CD4-positive, alpha-beta T cell treated with Interleukin-6 at 100 ng/mL for 8 hours (primary cell): ENCODE measurements at regions not wholly inside any gene's neighbourhood (a gene's known extent, or its start where the extent isn't known, plus 50 kb on each side); places are given as distances from the start of the nearest gene placed in this dataset.

ENCODE experiments used
- DNase-seq: peaks from one replicate; pipeline ENCODE4 v3.0.0-alpha.2; 2020; ENCODE audit warnings: mixed read lengths, low spot score

DNA sequence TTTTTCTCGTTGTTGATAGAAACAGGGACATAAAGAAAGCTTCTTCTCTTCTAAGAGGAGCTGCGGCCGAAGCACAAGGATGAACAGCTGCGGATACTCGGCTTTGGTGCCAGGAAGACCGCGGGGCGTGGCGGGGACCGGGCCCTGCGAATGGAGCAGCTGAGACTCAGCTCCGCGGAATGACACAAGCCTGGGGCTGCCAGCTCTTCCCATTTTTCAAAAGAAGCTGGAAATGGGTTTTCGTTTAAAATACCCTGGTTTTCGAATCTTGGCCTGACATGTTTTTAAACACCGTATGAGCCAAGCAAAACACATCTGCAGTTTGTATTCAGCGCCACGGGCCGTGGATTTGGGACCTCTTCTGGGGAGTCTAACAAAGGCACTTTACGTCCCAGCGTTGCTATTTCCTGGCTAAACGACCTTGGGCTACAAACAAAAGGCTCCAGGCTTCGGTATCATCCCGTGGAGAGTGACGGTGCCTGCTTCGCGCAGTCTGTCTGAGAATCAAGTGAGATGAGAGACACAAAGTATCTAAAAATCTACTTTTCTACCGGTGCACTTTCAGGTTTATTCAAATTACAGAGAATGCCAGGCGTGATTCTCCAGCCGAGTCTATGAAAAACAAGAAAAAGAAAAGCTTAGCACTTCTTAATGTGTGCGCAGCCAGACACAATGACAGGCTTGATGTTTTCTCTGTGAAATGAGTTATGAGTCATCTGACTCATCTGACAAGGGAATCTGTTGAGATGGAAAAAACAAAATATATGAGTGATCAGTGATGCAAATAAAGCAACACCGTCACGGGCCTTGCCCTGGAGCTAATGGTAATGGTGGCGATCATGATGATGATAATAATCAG, 114.0 kb upstream of the TMEM132D start:
- no peak for DNase-seq

- DNase-seq: no peak
Observed at GRCh38 chr12:130018614-130019013, 114.8 kb upstream of the TMEM132D start.

- DNase-seq: no peak
Observed at GRCh38 chr12:130026608-130027176, 122.9 kb upstream of the TMEM132D start.

GRCh38 chr12:130027798-130028197, 124.0 kb upstream of the TMEM132D start:
- no peak for DNase-seq

- DNase-seq: no peak
Observed at GRCh38 chr12:130029151-130029550, 125.3 kb upstream of the TMEM132D start.

- no peak for DNase-seq
Observed at GRCh38 chr12:130031041-130031440, 127.2 kb upstream of the TMEM132D start.

- DNase-seq: peak; percentile 30
Observed at GRCh38 chr12:130031571-130032189, 127.9 kb upstream of the TMEM132D start.

- DNase-seq: no peak
Observed at GRCh38 chr12:130041983-130042812, 120.1 kb upstream of the FZD10 start.

DNA sequence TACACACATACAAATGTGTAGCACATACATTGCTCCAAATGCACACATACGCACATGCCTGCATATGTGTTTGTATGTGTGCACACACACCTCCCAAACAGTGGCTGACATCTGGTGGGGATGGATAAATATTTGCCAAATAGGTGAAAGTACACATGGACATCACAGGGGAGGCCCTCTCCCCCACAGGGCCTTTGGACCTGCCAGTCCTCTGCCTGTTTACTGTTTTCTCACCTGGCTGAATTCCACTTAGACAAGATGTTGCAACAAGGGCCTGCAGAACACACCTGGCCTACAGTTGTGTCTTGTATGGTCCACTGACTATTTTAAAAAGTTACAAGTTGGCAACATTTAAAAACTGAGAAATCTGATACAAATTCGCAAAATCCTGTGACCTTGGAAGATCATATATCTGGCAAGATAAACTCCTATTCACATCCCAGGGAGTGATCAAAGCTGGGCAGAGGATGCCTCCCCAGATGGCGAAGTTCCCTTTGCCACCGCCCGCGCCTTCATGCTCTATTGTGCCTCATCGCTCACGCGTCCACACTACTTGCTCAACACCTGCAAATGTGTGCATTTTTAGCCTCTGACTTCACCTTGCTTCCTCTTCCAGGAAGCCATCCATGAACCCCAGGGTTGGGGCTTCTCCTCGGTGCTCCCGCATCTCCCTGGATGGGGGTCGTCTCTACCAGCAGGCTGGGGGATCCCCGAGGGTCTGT, 118.4 kb upstream of the FZD10 start:
- no peak for DNase-seq

- no peak for DNase-seq
Observed at GRCh38 chr12:130044991-130045621, 117.2 kb upstream of the FZD10 start.

- DNase-seq: no peak
Observed at GRCh38 chr12:130049666-130050065, 112.6 kb upstream of the FZD10 start.

DNA sequence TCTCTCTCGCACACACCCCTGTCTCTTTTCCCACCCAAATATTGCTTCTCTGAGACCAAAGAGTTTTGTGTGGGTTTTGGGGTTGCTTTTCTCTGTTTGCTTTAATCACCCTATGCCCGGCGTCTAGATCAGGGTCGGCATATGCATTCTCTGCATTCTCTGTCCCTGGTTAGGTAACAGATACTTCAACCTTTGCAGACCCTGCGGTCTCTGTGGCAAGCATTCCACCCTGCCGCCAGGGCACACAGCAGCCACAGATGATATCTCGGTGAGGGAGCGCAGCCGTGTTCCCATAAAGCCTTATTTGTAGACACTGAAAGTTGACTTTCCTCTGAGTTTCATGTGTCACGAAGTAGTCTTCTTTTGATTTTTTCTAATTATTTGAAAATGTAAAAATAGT, 110.4 kb upstream of the FZD10 start:
- DNase-seq: no peak

DNA sequence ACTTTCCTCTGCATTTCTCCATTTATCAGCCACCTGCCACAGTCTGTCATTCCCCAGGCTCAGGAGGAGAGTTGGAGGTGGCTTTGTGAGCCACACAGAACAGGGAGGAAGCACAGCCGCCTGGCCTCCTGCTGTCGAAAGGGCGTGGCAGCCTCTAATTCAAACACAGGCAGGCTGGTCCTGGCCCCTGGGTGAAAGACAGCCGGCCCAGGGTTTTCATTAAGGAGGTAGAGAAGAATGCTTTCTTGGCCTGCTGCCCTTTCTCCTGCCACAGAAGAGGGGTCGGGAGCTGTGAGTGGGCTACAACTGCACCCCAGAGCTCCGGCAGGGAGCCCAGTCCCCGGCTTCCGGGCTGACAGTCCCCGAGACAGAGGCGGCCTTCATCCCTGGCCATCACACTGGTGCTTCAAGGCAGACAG, 108.6 kb upstream of the FZD10 start:
- no peak for DNase-seq

- no peak for DNase-seq
Observed at GRCh38 chr12:130054803-130055202, 107.5 kb upstream of the FZD10 start.

- DNase-seq: no peak
Observed at GRCh38 chr12:130058926-130059472, 103.3 kb upstream of the FZD10 start.

DNA sequence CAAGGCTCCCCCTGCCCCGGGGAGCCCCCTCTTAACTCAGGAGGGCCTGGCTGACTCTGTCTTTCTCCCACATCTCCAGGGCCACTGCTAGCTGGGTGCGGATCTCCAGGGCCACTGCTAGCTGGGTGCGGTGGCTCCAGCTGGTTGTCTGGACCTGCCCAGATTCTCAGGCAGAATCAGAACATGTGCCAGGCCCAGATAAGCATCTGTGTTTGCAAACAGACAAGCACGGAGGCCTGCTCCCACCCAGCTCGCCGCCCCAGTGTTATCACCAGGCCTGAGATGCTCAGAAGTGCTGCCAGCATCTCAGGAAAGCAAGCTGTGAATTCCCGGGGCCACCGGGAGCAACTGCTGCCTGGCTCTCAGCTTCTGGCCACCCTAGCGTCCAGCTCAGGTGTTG, 98.4 kb upstream of the FZD10 start:
- DNase-seq: no peak

DNA sequence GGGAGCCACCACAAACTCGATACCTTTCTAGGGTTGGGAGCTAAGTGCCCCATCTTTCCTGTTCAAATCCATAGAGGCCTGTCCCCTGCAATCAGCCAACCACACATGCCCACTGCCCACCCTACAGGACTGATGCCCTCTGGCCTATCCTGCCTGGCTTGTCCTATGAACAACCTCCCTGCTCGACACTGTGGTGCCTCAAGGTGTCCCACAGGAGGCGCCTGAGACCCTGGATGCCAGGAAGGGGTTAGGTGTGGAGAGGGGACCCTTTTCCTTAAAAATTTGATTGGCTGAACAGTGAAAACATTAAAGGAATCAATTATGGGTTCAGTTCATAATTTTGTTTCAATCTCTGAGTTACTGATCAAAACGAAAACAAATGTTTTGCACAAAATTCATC, 97.3 kb upstream of the FZD10 start:
- DNase-seq: no peak

DNA sequence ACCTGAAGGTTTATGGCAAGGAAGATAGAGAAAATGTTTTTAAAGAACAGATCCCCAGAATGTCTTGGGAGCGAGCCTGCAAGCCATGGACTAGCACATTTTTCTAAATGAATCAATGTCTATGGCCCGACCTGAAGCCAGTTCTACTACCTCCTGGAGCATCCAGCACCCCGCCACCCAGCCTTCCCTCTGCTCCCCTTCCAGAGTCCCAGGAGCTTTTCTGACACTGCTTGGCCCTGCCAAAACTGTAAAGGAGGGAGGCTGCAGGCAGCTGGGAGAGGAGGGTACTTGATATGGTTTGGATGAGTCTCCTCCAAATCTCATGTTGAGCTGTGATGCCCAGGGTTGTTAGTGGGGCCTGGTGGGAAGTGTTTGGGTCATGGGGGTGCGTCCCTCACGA, 95.5 kb upstream of the FZD10 start:
- no peak for DNase-seq

- DNase-seq: no peak
Observed at GRCh38 chr12:130068741-130069140, 93.5 kb upstream of the FZD10 start.

GRCh38 chr12:130070126-130070611, 92.1 kb upstream of the FZD10 start:
- DNase-seq: no peak

DNA sequence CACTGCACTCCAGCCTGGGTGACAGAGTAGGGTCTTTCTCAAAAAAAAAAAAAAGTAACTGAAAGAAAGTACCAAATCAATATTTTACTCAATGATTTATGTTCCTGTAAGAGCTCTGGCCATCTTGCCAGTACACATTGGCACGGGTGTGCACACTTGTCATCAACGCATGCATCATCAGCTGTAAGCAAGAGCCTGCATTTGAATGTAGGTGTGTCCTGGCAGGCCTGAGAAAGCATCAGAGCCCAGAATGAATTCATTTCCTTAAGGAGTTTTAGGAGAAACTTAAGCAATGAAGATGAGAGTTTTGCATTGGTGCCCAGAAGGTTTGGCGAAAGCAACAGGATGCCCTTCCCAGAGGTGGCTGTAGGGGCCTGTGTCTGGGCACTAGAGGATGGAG, 88.5 kb upstream of the FZD10 start:
- DNase-seq: no peak
